Effector CD8-positive, alpha-beta T cell (primary cell): ENCODE measurements at regions not wholly inside any gene's neighbourhood (a gene's known extent, or its start where the extent isn't known, plus 50 kb on each side); places are given as distances from the start of the nearest gene placed in this dataset.

Source experiments
- DNase-seq: peaks from one replicate; lab custom pipeline; 2025; lab: John Stamatoyannopoulos, UW

DNA sequence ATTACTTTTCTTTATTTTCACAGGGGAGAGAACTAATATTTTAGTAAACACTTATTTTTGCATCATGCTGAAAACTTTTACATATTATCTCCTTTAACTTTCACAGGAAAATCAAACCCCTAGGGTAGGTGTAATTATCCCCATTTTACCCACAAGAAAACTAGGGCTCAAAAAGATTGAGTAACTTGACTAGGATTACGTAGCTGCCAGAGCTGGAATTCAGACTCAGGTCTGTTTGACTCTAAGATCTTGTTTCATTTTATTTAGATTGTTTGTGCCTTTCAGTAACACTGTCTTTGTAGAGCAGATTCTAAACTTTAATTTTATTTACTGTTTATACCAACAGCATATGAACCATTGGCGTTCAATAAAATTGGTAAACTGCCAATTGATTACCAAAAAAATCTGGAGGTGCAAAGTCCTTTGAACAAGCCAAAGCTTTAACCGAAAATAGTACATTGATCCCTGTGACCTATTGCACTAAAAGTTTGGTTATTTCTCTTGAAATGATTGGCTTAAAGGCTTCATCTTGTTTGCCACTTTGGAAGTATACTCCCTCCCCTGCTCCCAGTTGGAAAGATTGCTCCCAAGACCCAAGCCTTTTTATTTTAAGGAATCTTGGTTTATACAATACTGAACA is 71.0 kb upstream of the WDR26 start:
- DNase-seq, result no peak

DNA sequence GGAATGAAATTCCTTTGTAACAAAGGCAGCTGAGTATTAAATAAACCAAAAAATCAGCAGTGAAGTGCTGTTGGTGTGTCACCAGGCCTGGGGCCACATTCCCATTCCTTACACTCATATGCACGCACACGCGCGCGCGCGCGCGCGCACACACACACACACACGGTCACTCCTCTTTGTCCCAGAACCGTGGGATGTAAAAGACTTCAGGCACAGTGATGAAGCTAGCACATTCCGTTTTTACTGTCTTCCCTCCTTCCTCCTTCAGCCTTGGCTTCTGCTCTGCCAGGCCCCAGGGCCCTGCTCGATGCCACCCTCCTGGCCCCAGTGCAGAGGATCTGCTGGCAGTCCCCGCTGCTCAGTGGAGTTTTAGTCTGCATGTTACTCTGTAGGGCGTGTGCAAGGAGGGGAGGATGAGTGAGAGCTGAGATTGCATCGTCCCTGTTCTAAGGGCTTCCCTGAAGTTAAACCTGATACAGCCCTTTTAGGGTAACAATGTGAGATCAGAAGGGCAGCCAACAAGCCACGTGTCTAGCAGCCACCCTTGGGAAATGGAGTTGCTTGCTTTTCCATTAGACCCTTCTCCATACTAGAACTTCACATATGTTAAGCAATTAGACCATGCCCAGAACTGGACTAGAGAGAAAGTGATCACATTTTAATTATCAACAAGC is 71.7 kb upstream of the WDR26 start:
- no peak for DNase-seq

GRCh38 chr1:224507771-224508523 is 73.3 kb upstream of the WDR26 start:
- DNase-seq, result no peak

- no peak for DNase-seq
Observed at GRCh38 chr1:224509907-224510306, 75.3 kb upstream of the WDR26 start.

DNA sequence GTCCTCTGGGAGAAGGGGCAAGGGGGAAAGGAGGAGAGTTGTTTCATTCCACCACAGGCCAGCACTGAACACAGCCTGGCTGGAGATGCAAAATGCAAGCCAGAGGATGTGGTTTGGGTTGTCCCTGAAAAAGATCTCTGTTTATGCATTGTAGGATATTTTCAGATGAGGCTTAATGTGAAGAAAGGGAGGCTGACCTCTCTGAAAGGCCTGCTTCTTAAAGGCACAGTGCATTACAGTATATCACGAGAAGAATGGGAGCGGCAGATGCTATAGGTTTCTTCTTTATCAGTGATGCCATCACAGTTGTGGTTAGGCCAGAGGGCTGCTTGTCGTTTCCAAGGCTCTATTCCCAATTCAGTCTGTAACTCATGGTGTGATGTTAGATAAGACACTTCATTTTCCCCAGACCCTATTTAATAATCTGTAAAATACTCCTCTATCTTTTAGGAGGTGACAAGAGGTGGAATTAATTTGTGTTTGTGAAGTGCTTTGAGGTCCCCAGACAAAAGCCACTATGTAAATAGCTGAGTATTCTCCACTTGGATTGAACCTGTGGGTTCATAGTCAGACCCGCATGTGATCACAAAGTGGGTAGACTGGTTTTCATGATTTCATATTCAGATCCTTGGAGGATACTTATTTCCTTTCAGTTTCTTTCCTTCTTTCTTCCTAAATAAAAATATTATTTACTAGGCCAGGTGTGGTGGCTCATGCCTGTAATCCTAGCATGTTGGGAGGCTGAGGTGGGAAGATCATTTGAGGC is 76.5 kb upstream of the WDR26 start:
- DNase-seq, result no peak

- DNase-seq, result no peak
Observed at GRCh38 chr1:224512600-224513151, 78.1 kb upstream of the WDR26 start.

GRCh38 chr1:224513383-224513782 is 78.8 kb upstream of the WDR26 start:
- DNase-seq, result no peak

DNA sequence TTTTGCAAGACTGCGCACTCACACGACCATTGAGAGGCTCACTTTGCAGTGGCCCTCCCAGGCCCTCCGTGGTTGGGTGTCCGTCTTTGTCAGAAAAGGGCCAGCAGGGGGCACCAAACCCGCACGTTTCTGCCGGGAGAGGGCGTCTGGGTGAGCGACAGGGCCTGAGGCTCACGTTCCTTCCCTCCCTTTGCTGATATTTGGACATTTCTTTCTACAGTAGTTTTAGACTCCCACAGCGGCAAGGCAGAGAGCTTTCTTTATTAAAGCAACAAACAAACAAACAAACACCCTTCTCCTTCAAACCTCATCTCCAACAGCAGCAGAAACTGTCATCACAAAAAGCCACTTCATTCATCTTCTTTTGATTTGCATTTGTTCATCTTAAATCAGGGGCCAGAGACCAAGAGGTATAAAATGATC is 79.2 kb upstream of the WDR26 start:
- peak; percentile 70 for DNase-seq

- DNase-seq, result no peak
Observed at GRCh38 chr1:224517171-224517570, 82.6 kb upstream of the WDR26 start.

DNA sequence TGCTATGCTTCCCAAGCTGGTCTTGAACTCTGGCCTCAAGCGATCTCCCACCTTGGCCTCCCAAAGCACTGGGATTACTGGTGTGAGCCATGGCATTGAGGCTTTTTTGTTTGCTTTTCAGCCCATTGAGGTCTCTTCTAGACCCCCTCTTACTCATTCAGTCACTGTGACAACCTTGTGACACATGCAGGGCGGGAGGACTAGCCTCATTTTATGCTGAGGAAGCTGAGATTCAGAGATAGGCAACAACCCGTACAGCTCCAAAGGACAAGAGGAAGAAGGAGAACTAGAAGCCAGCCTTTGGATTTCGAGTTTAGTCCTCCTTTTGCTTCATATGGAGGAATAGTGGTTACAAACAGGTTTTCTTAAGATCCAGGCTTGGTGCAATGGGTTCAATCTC is 83.9 kb upstream of the WDR26 start:
- DNase-seq, result no peak

DNA sequence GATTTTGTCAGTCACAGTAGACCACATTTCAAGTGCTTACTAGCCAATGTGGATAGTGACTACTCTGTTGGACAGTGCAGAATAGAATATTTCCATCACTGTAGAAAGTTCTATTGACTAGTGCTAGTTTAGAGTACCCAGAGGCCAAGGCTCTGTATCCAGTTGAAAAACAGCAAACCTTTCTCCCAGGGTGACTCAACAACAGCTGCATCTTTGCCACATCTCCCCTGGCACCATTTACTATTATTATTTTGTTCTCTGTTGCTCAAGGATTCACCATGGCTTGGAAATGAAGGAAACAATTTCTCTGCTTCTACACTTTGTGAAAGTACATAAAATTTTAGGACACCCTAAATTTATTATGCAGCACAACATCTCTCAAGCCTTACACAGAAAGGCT is 85.3 kb upstream of the WDR26 start:
- no peak for DNase-seq

DNA sequence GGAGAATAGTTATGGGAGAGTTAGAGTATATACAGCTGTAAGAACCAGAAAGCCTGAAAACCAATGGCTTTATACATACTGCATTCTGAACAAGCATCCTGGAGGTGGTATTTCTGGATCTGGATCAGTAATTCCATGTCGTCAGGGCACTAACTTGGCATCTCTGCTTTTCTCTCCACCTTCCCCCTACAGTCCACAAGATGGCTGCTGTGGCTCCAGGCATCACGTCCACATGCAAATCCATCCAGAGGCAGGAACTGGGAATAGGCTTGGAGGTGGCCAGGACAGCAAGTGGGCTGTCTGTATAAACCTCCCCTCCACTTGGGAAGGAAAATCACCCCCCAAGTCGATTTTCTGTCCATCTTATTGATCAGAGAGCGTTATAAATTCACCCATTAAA is 86.2 kb upstream of the WDR26 start:
- no peak for DNase-seq

DNA sequence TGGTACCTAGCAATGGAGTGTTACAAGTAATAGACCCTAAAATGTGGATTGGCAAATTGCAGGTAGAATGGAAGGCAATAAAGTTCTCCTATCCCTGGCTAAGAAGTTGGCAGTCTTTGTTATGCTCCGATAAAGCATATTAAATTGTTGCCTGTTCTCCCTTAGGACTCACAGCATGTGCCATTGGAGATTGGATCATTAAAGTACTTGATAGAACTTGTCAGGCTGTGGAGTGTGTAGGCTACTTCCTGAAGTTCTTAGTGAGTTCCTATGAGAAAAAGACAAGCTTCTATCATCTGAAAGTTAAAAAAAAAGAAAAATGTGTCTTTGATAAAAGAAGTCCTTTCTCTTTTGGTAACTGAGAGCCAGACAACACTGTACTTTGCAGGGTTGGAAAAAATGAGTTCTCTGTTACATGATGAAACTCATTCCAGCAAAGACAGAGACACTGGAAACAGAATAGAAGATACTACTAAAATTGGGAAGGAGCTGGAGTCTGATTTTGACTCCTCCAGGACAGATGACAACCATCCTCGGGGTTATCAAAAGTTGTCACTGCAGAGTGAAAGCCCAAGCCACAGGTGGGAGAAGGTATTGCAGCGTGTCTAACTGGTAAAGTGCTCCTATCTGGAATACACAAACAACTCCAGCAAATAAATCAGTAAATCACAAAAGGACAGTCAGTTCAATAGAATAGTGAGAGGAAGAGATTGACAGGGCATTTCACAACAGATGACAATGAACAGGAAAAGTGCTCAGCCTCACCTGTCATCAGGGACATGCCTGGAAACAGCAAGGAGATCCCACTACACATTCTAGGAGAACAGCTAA is 87.5 kb upstream of the WDR26 start:
- DNase-seq, result no peak

DNA sequence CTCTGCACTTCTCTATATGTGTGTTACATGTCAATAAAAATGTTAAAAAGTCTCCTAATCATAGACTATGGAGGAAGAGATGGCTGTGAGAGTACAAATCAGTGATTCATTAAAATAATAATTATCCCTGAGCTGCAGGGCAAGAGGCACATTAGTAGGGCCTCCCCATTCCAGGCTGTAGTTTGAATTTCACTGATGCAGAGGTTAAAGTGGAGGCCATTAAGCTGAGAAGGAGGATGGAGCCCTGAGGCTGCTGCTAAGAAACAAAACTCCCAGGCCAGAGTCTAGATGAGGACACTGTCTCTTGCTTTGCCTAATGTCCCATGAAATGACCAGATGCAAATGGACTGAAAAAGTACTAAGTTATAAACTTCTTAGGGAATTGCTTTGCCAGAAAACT is 89.1 kb upstream of the WDR26 start:
- DNase-seq, result no peak

GRCh38 chr1:224524679-224525078 is 90.1 kb upstream of the WDR26 start:
- DNase-seq, result no peak

GRCh38 chr1:224525411-224526040 is 90.6 kb upstream of the CNIH3 start:
- DNase-seq, result no peak

DNA sequence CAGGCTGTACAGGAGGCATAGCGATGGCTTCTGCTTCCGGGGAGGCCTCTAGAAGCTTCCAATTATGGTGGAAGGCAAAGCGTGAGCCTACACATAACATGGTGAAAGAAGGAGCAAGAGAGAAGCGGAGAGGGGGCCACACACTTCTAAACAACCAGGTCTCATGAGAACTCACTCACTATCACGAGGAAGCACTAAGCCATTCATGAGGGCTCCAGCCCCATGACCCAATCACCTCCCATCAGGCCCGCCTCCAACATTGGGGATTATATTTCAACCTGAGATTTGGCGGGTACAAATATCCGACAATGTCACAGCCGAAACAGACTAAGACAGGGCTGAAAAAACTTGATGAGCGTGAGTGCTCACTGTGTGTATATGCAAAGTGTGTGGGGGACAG is 89.3 kb upstream of the CNIH3 start:
- DNase-seq, result no peak

- DNase-seq, result no peak
Observed at GRCh38 chr1:224528900-224529299, 87.2 kb upstream of the CNIH3 start.

DNA sequence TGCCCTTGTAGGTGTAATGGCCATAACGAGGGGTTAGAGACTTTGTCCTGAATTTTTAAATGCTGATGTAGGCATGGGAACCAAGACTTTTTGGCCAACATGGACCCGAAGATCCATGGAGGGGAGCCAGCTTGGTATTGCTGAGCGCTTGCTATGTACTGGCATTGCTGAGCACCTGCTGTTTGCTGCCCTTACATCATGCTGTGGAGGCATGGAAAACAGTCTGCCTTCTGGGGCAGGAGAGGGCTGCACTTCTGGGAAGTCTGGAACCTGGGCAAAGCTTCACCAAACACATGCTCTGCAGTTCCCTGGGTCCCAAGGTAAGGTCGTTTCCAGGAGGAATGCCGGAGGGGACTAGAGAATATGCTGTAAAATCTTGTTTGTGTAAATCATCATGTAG is 86.3 kb upstream of the CNIH3 start:
- no peak for DNase-seq

- no peak for DNase-seq
Observed at GRCh38 chr1:224533517-224533916, 82.6 kb upstream of the CNIH3 start.

GRCh38 chr1:224534731-224535130 is 81.4 kb upstream of the CNIH3 start:
- DNase-seq, result no peak
